ENCODE measurements at regions not wholly inside any gene's neighbourhood (a gene's known extent, or its start where the extent isn't known, plus 50 kb on each side); places are given as distances from the start of the nearest gene placed in this dataset.
"Not testable (repeated sequence)": the region's sequence is repeated elsewhere in the genome, so short reads cannot be mapped to it uniquely, and the experiment has no call there.

GRCh38 chr15:91368611-91369010 lies 268.6 kb downstream of the SV2B start:
- Histone ChIP-seq H3K27ac (no peak overlapping the region), H3K4me1 (no peaks in the 10 kb centered on the region), H3K36me3 (no peaks in the 10 kb centered on the region), H3K4me3 (no peak overlapping the region), H3K9me3 (peaks cover 5% of the 10 kb centered on the region), H3K27me3 (no peaks in the 10 kb centered on the region)
- DNase-seq (no peak), ATAC-seq (no peak)
- intact Hi-C loops (cut with DNase I) = no loop called here
- no peak for TF ChIP-seq CTCF (IDR thresholded peaks at IDR 0.05)

- no peak overlapping the region for H3K4me3 ChIP-seq
- ATAC-seq = no peak
- intact Hi-C loops (cut with DNase I) = no loop called here
These were observed 269.8 kb downstream of the SV2B start for GRCh38 chr15:91369823-91370222.

DNA sequence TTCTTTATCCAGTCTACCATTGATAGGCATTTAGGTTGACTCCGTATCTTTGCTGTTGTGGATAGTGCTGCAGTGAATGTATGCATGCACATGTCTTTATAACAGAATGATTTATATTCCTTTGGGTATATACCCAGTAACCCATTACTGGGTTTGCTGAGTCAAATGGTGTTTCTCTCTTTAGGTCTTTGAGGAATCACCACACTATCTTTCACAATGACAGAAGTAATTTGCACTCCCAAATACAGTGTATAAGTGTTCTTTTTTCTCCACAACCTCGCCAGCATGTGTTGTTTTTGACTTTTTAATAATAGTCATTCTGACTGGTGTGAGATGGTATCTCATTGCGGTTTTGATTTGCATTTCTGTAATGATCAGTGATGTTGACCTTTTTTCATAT lies 271.3 kb downstream of the SV2B start:
- ATAC-seq; H3K4me3 ChIP-seq; H3K27ac ChIP-seq; H3K36me3 ChIP-seq; DNase-seq; H3K4me1 ChIP-seq; intact Hi-C loops (cut with DNase I); H3K9me3 ChIP-seq; H3K27me3 ChIP-seq: not testable (repeated sequence)

More at GRCh38 chr15:91369823-91370222, 269.8 kb downstream of the SV2B start:
- Histone ChIP-seq H3K27ac (no peak overlapping the region), H3K9me3 (peaks cover 5% of the 10 kb centered on the region), H3K36me3 (no peaks in the 10 kb centered on the region), H3K4me1 (no peaks in the 10 kb centered on the region), H3K27me3 (no peaks in the 10 kb centered on the region)
- no peak for TF ChIP-seq CTCF (IDR thresholded peaks at IDR 0.05)
- no peak for DNase-seq

DNA sequence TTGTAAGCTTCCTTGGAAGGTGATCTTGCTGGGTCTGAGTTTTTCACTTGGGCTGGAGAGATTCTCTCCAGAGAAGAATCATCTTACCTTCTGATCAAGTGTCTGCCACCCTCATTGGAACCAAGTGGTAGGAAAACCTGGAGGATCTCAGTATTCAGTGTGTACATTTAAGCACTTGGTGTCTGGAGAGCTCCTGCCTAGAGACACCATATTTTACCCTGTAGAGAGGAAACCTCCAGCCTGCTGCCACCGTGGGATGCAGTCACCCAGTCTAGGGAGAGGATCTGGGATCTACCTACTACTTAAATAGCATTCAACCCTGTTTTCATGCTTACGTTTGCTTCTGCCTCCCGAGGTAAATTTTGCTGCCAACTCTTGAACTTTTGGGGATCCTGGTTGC lies 274.3 kb downstream of the SV2B start:
- Histone ChIP-seq H3K4me1 (no peaks in the 10 kb centered on the region), H3K36me3 (no peaks in the 10 kb centered on the region), H3K27me3 (no peaks in the 10 kb centered on the region), H3K27ac (no peak overlapping the region), H3K4me3 (no peak overlapping the region), H3K9me3 (peaks cover 5% of the 10 kb centered on the region)
- intact Hi-C loops (cut with DNase I) = no loop called here
- ATAC-seq (no peak), DNase-seq (no peak)
- no peak for TF ChIP-seq CTCF (IDR thresholded peaks at IDR 0.05)

DNA sequence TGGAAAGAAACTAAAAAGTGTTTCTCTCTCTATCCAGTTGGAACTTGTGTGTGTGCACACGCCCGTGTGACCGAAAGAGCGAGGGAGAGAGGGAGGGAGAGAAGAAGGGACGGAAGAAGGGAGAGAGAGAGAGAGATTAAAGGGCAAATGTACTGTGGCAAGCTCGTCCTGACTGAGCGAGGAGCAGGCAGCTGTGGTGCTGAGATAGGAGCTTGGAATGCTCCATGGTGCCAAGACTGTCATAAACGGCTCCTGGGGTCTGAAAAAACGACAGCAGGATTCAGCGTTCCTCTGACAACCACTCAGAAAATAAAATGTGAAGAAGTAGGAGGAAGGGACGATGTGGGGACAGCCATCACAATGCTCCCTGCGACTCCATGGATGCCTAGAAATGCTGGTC lies 276.0 kb downstream of the SV2B start:
- Histone ChIP-seq H3K36me3 (no peaks in the 10 kb centered on the region), H3K9me3 (peaks cover 5% of the 10 kb centered on the region), H3K4me1 (no peaks in the 10 kb centered on the region), H3K4me3 (no peak overlapping the region), H3K27me3 (no peaks in the 10 kb centered on the region), H3K27ac (no peak overlapping the region)
- DNase-seq (no peak), ATAC-seq (no peak)
- intact Hi-C loops (cut with DNase I) = no loop called here
- no peak for TF ChIP-seq CTCF (IDR thresholded peaks at IDR 0.05)

- no peak for TF ChIP-seq CTCF (IDR thresholded peaks at IDR 0.05)
- no peak overlapping the region for H3K4me3 ChIP-seq
- no peaks in the 10 kb centered on the region for H3K27me3 ChIP-seq
- H3K27ac ChIP-seq = no peak overlapping the region
- intact Hi-C loops (cut with DNase I) = no loop called here
- no peaks in the 10 kb centered on the region for H3K36me3 ChIP-seq
- no peaks in the 10 kb centered on the region for H3K9me3 ChIP-seq
- no peaks in the 10 kb centered on the region for H3K4me1 ChIP-seq
- ATAC-seq = no peak
- no peak for DNase-seq
These were observed 280.1 kb downstream of the SV2B start for GRCh38 chr15:91380114-91380513.

Data from upper lobe of right lung (tissue), 1 donor.